HL-60/S4 (cell line): ENCODE measurements at regions not wholly inside any gene's neighbourhood (a gene's known extent, or its start where the extent isn't known, plus 50 kb on each side); places are given as distances from the start of the nearest gene placed in this dataset.

Source experiments
- in situ Hi-C: fragments of 300-500 bp; cut with MboI; formaldehyde crosslinking; loops from 2 replicates; pipeline ENCODE4 v1.14.3; 2022; ENCODE audit warnings: low sequenced_read_pairs

DNA sequence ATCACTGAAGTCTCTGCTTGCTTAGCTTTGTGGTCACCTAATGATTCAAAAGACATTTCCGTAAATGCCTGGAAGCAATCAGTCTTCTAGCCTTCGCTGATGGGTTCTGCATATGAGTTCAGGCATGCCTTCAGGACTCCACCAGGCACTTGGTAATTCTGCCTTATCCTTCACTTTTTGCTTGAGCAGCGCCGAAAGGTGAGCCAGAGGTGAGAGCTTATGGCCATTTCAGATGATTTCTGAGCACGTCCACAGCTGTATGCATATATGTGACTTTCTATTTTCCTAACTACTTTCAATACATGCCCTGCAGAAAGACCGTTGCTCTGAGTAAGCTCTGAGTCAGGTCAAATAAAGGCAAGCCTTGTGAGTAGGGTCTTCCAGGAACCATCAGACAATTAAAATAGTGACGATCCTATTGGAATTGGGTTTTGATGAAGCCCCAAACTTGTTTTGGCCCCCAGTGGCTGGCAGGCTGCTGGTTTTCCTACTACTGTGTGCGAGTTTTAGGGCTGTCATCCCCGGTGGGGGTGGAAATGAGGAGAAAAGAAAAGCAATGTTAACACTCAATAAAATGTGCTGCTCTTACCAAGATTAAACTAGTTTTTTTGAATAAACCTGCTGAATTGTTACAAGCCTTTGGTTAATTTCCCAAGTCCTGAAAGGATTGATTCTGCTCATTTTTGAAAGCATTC, 154.4 kb upstream of the AKR1E2 start:
- in situ Hi-C loops = loop anchor here (25.0 kb wide), 1 partner anchor 1434 kb away; no protein-coding TSS in a partner anchor

DNA sequence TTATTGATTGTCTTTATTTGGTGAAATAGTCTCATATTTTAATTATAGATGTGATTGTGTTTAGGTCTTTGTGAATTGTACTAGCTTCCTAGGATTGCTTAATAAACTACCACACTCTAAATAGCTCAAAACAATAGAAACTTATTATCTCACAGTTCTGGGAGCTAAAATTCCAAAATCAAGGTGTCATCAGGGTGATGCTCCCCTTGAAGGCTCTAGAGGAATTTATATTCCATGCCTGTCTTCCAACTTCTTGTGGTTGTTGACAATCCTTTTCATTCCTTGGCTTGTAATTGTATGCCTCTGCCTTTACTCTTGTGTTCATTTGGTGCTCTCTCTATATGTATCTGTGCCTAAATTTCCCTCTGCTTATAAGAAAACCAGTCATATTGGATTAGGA, 155.3 kb upstream of the AKR1E2 start:
- in situ Hi-C loops = loop anchor here (25.0 kb wide), 1 partner anchor 1433 kb away; no protein-coding TSS in a partner anchor

DNA sequence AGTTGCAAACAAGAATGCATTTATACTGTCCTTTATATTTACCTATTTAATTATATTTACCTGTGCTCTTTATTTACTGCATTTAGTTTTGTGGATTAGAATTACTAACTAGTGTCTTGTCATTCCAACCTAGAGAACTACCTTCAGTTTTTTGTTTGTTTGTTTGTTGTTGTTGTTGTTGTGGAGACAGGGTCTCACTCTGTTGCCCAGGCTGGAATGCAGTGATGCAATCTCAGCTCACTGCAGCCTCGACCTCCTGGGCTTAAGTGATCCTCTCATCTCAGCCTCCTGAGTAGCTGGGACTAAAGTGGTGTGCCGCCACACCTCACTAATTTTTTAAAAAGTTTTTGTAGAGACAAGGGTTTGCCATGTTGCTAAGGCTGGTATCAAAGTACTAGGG, 156.4 kb upstream of the AKR1E2 start:
- in situ Hi-C loops = loop anchor here (25.0 kb wide), 1 partner anchor 1432 kb away; no protein-coding TSS in a partner anchor

DNA sequence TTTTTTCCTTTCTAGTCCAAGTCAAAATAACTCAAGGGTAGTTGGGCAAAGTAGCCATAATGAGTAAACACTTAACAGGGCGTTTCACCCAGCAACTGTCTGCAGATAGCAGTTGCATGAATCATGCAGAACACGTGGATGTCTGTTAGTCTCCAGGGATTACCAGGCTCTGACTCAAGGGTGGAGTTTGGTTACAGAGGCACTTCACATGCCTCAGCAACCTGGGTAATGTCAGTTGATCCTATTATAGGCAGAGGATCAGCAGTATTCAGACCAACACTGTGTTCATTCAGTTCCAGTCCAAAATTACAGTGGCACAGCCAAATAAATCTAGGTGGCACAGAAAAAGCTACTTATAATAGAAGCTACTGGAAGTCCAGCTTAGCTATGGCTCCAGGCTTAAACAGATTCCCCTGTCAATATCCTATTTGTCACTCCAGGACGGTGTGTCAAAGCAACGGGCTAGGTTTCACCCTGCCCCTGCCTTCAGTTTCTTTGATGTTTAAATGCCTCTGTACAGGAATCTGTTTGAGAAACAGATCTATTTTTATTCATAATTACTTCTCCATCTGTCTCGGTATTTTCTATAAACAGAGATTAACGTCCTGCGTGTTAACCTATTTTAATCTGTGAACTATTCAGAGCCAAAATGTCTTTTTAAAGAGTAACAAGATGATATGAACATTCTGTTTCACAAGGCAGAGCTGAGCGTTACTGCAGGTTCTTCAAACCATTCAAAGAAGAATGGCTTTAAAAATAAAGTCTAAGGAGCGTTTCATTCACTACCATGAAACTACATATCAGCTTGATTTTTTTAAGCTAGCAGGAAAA, 162.6 kb upstream of the AKR1E2 start:
- in situ Hi-C loops = loop anchor here (25.0 kb wide), 1 partner anchor 1426 kb away; no protein-coding TSS in a partner anchor

DNA sequence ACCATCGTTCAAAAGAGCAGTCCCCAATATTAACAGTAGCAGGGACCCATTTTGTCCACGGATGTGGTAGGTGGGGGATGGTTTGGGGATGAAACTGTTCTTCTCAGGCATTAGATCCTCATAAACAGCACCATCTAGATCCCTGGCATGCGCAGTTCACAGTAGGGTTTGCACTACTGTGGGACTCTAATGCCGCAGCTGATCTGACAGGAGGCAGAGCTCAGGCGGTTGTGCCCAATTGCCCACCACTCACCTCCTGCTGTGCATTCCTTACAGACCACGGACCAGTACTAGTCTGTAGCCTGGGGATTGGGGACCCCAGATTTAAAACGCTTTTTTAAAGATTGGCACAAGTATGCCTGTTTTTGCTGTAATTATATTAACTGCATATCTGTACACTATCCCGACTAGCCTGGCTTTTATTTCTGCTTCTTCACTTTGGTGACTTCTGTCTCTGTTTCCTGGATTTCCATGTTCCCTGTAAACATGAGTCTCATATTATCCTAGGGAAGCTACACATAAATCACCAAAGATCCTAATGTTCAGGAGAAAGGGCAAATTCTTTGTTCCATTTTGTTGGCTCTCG, 163.3 kb upstream of the AKR1E2 start:
- in situ Hi-C loops = loop anchor here (25.0 kb wide), 1 partner anchor 1425 kb away; no protein-coding TSS in a partner anchor

DNA sequence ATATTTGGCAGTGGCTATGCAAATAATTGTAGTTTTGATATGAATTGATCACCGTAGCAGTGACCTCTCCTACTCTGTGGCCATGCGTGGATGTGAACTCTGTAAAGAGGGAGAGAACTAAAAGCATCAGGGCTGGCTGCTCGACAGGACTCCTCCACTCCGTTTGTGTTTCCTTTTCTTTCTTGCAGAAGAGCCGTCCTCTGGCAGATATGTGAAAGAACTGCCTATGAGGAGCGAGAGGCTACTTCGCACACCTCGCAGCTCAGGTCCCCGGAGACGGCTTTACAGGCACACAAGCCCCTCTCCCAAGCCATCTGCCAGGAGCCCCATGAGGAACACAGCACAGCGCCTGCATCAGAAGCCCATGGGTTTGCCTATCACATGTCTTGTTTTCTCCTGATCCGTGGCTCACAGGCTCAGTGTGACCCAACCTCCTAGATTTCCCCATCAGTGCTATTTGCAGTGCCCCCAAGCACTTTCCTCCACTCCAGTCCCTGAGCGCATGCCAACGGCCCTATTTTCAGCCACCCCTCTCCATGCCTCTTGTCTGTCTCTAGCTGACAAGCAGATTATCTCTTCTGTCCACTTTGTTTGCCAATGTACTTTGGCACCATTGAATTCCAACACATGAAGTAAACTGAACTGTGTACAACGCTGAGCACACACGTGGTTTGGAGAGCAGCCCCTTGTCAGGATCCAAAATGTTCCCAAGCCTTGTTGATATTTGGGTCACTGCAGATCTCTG, 164.3 kb upstream of the AKR1E2 start:
- in situ Hi-C loops = loop anchor here (25.0 kb wide), 1 partner anchor 1424 kb away; no protein-coding TSS in a partner anchor

DNA sequence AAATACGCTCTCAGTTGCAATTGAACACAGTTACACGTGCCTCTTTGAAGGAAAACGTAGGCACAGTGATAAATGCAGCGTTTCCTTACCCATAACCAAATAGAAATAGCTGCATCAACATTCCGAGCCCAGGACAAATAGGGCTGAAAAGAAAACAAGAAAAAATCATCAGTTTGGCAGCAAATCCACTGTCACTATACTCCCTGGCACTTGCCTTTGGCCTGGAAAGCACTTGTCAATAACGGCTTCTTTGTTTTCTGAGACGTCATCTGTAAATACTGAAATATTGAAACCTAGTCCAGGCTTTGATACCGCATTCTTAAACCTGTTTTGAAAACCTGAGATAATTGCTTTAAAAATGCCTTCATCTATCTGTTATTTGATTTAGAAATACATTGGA, 167.2 kb upstream of the AKR1E2 start:
- in situ Hi-C loops = loop anchor here (25.0 kb wide), 1 partner anchor 1421 kb away; no protein-coding TSS in a partner anchor

DNA sequence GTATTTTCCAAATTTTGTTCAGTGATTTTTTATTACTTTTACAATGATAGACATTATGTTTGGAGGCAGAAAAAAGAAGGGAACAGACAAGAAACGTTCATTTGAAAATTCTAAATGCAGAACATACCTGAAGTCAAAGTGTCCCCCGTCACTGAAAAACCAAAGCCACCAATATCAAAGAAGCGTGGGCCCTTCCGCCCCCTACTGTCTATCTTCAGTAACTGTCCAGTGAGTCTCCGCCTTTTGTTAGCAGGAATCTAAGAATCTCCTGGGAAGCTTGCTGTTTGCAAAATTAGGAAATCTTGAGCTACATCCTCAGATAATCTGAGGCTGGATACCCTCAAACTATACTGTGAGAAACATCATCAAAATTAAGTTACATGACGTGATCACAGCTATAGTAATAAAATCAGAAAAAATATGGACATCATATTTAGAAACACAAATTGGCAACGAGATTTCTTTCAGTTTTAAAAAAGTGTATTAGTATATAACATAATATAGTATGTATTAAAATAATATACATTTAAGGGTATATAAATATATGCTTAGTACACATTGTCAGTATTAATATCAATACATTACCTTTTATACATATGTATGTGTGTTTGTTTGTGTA, 169.3 kb upstream of the AKR1E2 start:
- in situ Hi-C loops = loop anchor here (25.0 kb wide), 1 partner anchor 1419 kb away; no protein-coding TSS in a partner anchor

DNA sequence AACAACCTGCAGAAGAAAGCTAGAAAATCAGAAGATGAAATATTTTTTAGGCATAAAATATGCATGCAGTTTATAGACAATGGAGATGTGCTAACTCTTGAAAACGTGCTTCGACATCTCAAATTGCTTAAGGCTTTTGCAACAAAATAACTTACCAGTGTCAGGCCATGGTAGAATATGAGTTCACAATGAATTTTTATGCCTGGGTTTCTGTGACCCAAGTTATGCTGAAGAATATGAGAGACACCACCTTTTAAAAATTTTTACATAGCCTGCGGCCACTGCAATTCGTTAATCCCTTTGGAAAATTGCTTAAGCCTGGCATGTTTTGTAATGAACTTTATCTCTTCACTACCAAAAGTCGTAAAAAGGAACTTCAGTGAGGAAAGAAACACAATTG, 170.1 kb upstream of the AKR1E2 start:
- in situ Hi-C loops = loop anchor here (25.0 kb wide), 1 partner anchor 1419 kb away; no protein-coding TSS in a partner anchor

DNA sequence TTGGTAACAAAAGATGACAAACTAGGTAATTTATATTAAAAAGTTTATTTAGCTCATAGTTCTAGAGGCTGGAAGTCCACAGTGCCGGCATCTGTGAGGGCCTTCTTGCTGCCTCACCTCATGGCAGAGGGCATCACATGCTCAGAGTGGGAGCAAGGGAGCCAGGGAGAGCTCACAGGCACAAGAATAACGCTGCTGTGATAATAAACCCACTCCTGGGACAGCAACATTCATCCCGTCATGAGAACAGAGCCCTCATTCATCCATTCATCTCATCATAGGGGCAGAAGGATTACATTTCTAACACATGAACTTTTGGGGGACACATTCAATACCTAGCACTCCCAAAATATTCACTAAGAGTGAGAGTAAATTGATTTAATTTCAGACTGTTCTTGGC, 170.6 kb upstream of the AKR1E2 start:
- in situ Hi-C loops = loop anchor here (25.0 kb wide), 1 partner anchor 1418 kb away; no protein-coding TSS in a partner anchor

DNA sequence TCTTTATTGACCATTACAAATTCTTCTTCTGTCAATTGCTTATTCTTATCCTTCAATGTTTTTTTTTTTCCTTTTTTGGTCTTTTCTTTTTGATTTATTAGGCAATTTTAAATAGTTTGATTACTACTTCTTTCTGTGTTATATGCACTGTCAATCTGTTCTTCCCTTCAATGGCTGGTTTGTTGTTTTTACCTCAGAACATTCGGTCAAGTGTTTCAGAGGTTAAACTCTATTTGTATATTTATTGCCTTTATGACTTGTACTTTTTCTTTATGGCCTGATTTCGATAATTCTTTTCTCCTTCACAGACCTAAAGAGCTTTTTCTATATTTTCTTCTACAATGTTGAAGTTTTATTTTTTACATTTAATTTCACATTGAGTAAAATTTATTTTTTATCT, 171.5 kb upstream of the AKR1E2 start:
- in situ Hi-C loops = loop anchor here (25.0 kb wide), 1 partner anchor 1417 kb away; no protein-coding TSS in a partner anchor

DNA sequence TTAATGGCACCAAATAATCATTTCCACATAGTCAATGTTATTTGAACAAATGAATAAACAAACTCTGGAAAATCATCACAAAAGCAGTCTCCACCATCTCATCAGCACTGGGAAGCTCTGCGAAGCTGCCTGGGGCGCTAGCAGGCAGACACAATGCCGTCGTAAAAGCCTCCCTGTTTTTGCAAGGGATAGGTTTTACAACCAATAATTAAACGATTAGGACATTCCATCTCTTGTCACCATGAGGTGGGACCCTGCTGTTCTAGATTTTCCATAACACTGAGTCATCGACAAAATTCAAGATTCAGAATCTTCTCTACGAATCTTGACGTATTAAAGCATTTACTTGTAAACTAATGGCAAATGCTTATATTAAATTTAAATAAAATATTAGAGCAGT, 172.8 kb upstream of the AKR1E2 start:
- in situ Hi-C loops = loop anchor here (25.0 kb wide), 1 partner anchor 1416 kb away; no protein-coding TSS in a partner anchor

DNA sequence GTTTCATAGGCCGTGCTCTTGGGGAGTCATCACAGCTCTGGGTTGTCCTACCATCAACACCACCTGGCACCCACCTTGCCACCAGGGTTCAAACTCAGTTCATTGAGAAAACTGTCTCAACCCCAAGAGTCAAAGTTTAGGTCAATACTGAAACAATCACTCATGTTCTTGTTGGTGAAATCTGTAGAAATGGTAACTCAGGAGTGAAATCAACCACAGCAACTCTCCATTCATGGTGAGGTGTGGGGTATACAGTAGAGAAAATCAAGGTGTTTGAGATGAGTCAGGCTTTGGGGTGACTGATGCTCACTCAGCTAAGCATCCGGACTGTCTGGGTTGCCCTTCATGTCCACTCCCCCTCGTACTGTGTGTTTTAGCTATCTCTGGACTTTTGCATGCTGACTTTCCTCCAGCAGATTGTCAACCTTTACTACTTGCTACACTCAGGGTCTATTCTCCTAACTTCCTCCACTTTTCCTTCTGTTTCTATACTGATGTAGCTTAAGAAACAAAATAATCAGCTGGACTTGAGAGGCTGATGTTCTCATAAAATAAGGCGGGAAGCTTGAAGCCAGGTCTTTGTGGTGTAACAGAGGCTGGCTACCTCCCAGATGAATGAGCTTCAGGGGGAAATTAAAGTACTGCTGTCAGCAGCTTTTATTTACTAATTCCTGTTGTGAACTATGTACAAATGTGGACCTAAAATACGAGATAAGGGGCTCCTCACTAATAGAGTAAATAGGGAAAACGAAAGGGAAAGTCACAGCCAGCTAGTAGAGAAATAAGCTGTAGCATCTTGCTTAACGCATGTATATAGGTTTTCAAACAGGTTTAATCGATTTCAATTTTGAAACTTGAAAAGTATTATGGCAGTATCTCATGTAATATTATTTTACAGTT, 173.6 kb upstream of the AKR1E2 start:
- in situ Hi-C loops = loop anchor here (25.0 kb wide), 1 partner anchor 1415 kb away; no protein-coding TSS in a partner anchor

DNA sequence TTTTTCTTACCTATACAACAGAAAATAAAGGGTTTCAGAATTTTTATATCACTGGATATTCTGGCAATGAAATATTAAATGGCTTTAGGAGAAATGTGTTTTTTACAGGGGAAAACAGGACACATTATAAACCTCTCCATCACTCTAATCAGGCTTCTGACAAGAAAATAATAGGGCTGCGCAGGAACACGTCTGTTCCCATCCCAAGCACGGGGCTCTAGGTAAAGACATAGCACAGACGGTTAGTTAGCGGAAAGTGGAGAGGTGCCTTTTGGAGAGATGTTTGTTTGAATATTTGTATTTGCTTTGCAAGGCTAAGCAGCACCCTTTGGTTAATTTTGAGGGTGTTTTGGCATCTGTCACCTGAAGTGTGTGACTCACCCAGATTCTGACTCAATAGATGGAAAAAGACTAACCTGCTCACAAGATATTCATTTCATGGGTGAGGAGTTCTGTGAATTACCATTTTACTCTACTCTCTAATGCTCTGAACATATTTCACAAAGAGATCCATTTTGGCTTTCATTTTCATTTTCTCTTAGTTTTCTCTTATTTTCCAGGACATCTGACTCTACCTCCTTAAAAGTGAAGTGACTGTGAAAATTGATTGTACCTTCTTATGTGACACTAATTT, 174.5 kb upstream of the AKR1E2 start:
- in situ Hi-C loops = loop anchor here (25.0 kb wide), 1 partner anchor 1414 kb away; no protein-coding TSS in a partner anchor

DNA sequence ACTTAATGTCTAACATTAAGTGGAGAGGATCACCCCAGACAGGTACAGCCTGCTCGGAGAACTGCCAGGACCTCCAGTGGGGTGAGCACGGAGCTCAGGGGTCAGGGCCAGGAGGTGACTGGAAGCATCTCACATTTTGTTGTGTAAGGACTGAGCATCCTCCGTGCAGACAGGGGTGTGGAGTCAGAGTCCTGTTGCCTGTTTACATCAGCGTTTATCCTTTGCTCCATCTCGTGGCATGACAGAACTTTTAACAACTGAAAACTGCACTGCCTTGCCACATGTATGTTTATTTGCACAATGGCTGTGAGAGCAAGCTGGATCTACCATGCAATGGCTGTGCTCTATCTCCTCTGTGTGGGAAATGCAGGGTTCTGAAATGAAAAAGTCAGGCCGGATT, 175.4 kb upstream of the AKR1E2 start:
- in situ Hi-C loops = loop anchor here (25.0 kb wide), 1 partner anchor 1413 kb away; no protein-coding TSS in a partner anchor

DNA sequence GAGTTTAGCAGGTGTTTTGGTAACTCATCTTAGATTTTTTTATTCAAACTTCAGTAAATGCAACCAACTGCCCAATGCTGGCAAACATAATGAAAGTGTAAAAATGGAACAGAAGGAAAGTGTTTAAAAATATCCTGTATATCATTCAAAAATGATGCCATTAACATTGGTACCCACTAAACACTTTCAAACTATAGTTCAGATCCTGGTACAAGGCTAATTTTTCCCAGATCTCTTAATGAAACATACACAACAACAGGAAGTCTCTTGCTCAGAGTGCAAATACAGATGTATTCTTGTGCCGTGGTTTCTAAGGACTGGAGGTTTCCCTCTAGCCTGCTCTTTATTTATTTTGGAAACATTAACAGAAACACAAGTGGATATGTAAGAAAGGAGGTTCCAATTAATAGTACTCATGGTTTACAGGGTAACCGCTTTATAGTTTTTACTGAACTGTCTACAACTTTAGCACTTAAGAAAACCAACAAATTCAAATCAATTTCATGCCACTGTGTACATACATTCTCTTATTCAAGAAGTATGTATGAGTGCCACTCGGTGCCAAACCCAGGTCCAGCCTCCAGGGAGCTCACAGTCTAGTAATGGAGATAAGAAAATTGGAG, 176.0 kb upstream of the AKR1E2 start:
- in situ Hi-C loops = loop anchor here (25.0 kb wide), 1 partner anchor 1413 kb away; no protein-coding TSS in a partner anchor

DNA sequence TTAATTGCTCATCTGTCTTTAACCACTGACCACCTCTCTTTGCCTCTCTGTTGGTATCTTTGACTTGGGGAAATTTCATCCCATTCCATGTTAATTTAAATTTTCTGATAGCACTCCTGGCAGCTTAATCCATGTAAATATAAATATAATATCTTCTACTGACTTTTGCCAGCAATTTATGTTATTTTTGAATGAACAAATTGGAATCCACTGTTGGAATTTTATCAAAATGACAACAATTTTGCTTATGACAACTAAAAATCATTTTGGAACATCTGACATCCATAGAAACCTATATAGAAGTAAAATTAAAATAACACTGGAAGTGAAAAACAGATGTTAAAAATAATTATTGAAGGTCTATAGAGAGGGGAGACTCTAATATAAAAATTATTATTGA, 176.5 kb upstream of the AKR1E2 start:
- in situ Hi-C loops = no loop called here

DNA sequence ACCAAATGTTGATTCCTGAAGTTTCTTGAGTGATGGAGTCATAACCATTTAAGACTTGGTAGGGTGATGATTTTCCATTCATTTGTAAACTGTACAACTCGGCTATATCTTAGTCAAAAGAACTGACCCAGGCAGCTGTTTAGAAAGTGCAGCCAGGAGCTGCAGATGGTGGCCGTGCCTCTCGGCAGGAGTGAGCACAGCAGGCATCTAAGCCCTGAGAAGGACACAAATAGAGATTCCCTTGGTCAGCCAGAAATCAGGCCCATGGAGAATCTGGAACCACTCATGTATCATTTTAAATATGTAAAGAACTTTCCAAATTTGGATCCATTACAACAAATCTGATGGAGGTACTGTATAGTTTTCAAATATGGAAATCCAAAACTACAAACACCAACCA, 177.0 kb upstream of the AKR1E2 start:
- in situ Hi-C loops = no loop called here
